MCF 10A (cell line): ENCODE measurements at regions not wholly inside any gene's neighbourhood (a gene's known extent, or its start where the extent isn't known, plus 50 kb on each side); places are given as distances from the start of the nearest gene placed in this dataset.

Experiments used
- BruUV-seq: library from RNA; stranded (reverse); fragments of 400-500 nt; replicated peaks from 2 replicates; lab custom pipeline; 2021; lab: Mats Ljungman, UMichigan
- CTCF ChIA-PET: fragments of 300-600 bp; sonication (Branson Sonifier 250); formaldehyde crosslinking; extraction: SDS; loops from one replicate; lab custom pipeline; 2021; ENCODE audit warnings: antibody characterized with exemption, inconsistent platforms; lab: Yijun Ruan, JAX
- POLR2A ChIA-PET: fragments of 300-600, 350-650 bp; sonication (Branson Sonifier 250); formaldehyde crosslinking; extraction: SDS; loops from one replicate; lab custom pipeline; 2020; ENCODE audit warnings: antibody characterized with exemption, inconsistent platforms; lab: Yijun Ruan, JAX
- DNase-seq: peaks from one replicate; pipeline ENCODE4 v3.0.0-alpha.2; 2018; ENCODE audit not compliant: unreplicated experiment
- H3K27ac Mint-ChIP-seq: one replicate; pipeline ENCODE4 v1.8.0; 2022; ENCODE audit warnings: mild to moderate bottlenecking, low read depth, mixed read lengths; ENCODE audit not compliant: unreplicated experiment
- H3K27me3 Mint-ChIP-seq: one replicate; pipeline ENCODE4 v1.8.0; 2022; ENCODE audit warnings: mixed read lengths; ENCODE audit not compliant: insufficient read depth, unreplicated experiment
- H3K36me3 Mint-ChIP-seq: one replicate; pipeline ENCODE4 v1.8.0; 2022; ENCODE audit warnings: mild to moderate bottlenecking, moderate library complexity, mixed read lengths; ENCODE audit not compliant: insufficient read depth, unreplicated experiment
- H3K4me1 Mint-ChIP-seq: one replicate; pipeline ENCODE4 v1.8.0; 2022; ENCODE audit warnings: mixed read lengths; ENCODE audit not compliant: insufficient read depth, unreplicated experiment
- H3K4me3 Mint-ChIP-seq: one replicate; pipeline ENCODE4 v1.8.0; 2022; ENCODE audit warnings: mild to moderate bottlenecking, moderate library complexity, mixed read lengths; ENCODE audit not compliant: unreplicated experiment
- H3K9me3 Mint-ChIP-seq: one replicate; pipeline ENCODE4 v1.8.0; 2022; ENCODE audit warnings: mixed read lengths; ENCODE audit not compliant: unreplicated experiment
- CTCF ChIP-seq: fragments of 200-600 bp; IDR thresholded peaks from one replicate; pipeline ENCODE4 v1.8.0; 2022; ENCODE audit warnings: antibody characterized with exemption, mild to moderate bottlenecking; ENCODE audit not compliant: unreplicated experiment
- intact Hi-C: fragments of 100-400 bp; cut with micrococcal nuclease; formaldehyde crosslinking; loops from 2 replicates; pipeline ENCODE4 v1.14.1; 2022

DNA sequence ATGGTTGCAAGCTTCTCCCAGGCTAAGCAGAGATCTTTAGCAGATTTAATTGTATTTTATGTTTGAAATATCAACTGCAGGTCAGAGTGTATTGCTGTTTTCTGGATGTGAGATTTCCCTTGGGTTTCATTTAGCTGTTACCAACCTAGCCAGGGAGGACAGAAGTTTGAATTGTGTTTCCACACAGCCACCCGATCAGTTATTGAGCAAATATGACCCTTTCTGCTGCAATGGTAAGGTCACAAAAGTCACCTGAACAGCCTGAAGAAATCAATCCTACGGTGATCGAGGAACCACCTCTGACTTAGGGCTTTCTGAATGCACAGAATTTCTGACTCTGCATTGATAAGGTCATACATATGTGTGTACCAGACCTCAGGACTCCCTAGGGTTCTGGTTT, 419.9 kb downstream of the MAN2A1 start:
- no peak for TF ChIP-seq CTCF
- H3K36me3 Mint-ChIP-seq, result no peaks in the 10 kb centered on the region
- no peak overlapping the region for H3K4me3 Mint-ChIP-seq
- no peak overlapping the region for H3K27ac Mint-ChIP-seq
- H3K4me1 Mint-ChIP-seq, result peaks cover 11% of the 10 kb centered on the region
- ChIA-PET CTCF (no interaction called here), POLR2A (interaction anchor here (1.7 kb wide), 1 partner anchor 23 kb away, joined by 3 read pairs; no protein-coding TSS in a partner anchor)
- no TSS peak for BruUV-seq
- H3K27me3 Mint-ChIP-seq, result no peaks in the 10 kb centered on the region
- no peaks in the 10 kb centered on the region for H3K9me3 Mint-ChIP-seq
- intact Hi-C loops, result no loop called here
- no peak for DNase-seq

DNA sequence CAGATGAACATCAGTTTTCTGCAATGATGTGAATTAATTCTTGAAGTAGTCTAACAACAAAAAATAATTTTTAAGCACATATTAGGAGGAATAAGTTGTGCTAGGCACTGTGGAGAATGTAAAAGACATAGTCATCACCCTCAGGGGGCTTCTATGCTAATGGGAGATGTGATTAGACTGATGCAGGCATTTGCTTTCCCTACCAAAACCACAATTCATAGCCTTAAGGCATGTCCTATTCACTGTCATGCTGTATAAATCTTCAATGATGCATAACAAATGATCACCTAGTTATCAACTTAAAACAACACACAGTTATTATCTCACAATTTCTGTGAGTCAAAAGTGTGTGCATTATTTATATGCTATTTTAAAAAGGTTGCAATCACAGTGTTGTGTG, 422.6 kb downstream of the MAN2A1 start:
- intact Hi-C loops, result no loop called here
- H3K9me3 Mint-ChIP-seq, result no peaks in the 10 kb centered on the region
- no peaks in the 10 kb centered on the region for H3K36me3 Mint-ChIP-seq
- H3K4me1 Mint-ChIP-seq, result no peaks in the 10 kb centered on the region
- POLR2A ChIA-PET, result no interaction called here
- no peaks in the 10 kb centered on the region for H3K27me3 Mint-ChIP-seq
- no peak for DNase-seq
- no TSS peak for BruUV-seq
- CTCF ChIA-PET, result no interaction called here
- no peak for TF ChIP-seq CTCF
- H3K27ac Mint-ChIP-seq, result no peak overlapping the region
- no peak overlapping the region for H3K4me3 Mint-ChIP-seq

DNA sequence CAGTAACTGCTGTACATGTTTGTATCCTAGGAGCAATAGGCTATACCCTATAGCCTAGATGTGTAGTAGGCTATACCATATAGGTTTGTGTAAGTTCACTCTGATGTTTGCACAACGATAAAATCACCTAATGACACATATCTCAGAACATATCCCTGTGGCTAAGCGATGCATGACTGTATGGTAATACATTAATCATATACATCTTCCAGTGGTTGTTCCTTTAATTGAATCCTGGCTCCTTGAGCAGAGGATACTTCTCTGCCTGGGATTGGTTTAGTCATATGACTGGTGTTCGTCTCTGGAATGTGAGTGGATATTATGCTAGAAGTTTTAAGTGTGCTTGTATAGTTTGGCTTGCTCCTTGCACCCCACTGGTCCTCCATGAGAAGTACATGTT, 425.8 kb downstream of the MAN2A1 start:
- Mint-ChIP-seq H3K4me3 (no peak overlapping the region), H3K36me3 (no peaks in the 10 kb centered on the region), H3K27ac (no peak overlapping the region), H3K4me1 (no peaks in the 10 kb centered on the region), H3K9me3 (peaks cover 21% of the 10 kb centered on the region), H3K27me3 (no peaks in the 10 kb centered on the region)
- ChIA-PET CTCF (no interaction called here), POLR2A (no interaction called here)
- BruUV-seq, result no TSS peak
- intact Hi-C loops, result no loop called here
- TF ChIP-seq CTCF, result no peak
- DNase-seq, result no peak

GRCh38 chr5:110116539-110116938, 426.8 kb downstream of the MAN2A1 start:
- Mint-ChIP-seq H3K27me3 (no peaks in the 10 kb centered on the region), H3K9me3 (peaks cover 24% of the 10 kb centered on the region), H3K4me3 (no peak overlapping the region), H3K36me3 (no peaks in the 10 kb centered on the region), H3K27ac (no peak overlapping the region), H3K4me1 (no peaks in the 10 kb centered on the region)
- no peak for DNase-seq
- CTCF ChIA-PET, result no interaction called here
- no TSS peak for BruUV-seq
- TF ChIP-seq CTCF, result no peak
- POLR2A ChIA-PET, result no interaction called here
- intact Hi-C loops, result no loop called here
